GM21515 (cell line): ENCODE measurements at regions not wholly inside any gene's neighbourhood (a gene's known extent, or its start where the extent isn't known, plus 50 kb on each side); places are given as distances from the start of the nearest gene placed in this dataset.

Source experiments
- ATAC-seq: cut with Tn5 transposase; IDR thresholded peaks from one replicate; pipeline ENCODE4 v1.9.1; 2021; ENCODE audit not compliant: unreplicated experiment

DNA sequence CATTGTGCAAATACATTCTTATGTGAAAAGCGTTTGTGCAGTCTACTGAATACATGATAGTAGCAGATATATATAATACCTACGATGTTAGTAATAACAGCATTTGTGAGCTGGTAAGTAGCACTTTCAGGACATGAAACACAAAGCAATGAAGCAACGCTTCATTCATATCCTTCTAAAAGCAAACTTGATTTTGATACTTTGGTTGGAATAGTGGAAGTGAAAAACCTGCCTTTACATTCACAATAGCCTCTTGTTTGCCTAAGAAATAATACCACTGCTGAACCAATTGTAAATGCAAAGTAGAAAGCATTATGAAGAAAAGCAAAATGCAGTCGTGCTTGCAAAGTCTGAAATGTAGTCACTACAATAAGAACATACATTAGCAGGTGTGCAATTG, 926.3 kb downstream of the FSTL5 start:
- ATAC-seq = no peak

DNA sequence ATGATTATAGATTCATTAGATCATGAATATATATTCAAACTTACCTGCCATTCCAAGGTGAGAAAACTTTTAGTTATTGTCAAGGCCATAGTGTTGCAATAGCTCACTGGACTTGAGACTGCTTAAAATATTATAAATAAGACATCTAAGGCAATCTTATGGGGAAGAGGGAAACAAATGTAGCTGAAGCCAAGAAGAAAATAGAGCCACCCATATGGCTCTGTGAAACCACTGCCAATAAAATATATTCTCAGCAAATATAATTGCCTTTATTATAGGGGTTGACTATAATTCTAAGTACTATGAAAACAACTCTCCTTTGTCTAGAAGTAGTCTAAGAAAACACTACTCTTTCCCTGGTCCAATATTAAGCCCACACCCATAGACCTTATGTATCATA, 938.5 kb downstream of the FSTL5 start:
- ATAC-seq = no peak

DNA sequence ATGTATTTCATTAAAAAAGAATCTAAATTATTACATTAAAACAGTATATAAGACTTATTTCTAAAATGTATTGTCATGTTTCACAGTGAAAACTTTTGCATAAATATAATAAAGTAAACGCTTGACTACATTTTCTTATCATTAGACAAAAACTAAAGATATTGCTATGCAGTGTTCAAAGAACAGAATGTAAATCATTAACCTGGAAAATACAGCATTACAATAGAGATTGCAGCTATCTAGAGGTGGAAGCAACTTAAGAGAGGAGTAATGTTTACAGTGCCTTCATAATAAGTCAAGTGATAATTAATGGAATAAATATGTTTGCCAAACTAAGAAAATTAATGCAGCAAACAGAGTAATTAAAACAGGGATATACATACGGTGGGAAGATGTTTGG, 940.9 kb downstream of the FSTL5 start:
- ATAC-seq = no peak

DNA sequence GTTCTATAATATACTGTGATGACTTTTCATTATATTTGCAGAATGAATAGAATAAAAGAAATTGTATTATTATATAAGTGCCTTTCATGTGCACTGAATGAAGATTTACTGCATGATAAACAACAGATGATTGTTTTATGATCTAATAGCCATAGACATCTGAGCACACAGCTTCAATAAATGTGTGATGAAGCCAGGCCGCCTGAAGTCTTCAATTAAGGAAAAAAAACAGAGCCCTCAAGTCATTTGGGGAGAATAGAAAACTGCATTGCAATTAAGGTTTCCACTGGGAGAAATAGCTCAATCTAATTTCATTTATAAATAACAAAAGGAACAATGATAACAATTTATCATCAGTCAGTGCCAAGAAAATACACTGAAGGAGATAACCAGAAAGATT, 955.2 kb downstream of the FSTL5 start:
- ATAC-seq = no peak

DNA sequence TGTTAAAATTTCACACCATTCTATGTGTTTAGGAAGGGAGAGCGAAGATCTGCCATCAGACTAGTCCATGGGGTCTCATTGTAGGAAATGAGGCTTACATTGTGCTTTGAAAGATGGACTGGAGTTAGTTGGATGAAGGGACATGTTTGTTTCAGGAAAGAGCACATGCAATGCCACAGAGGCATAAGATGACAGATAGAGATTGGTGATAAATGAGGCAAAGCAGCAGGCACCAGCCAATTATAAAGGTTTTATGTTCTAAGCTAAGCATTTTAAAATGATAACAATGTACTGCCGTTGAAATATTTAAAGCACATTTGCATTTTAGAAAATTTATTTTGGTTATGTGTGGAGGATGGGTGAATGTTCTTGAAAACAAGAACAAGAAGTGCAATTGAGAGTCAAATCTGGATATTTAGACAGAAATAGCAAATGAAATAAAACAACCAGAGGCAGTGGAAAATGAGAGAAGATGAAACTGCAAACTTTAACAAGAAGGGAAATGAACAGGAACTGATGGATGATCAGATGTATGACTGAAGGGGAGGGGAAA, 957.2 kb downstream of the FSTL5 start:
- ATAC-seq = no peak

DNA sequence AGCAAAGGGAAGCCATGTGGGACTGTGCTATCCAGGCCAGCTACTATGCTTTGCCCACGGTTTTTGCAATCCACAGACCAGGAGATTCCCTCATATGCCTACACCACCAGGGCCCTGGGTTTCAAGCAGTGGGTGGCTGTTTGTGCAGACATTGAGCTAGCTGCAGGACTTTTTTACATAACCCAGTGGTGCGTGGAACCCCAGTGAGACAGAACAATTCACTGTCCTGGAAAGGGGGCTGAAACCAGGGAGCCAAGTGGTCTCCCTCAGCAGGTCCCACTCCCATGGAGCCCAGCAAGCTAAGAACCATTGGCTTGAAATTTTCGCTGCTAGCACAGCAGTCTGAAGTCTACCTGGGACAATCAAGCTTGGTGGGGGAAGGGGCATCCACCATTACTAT, 959.9 kb downstream of the FSTL5 start:
- no peak for ATAC-seq

DNA sequence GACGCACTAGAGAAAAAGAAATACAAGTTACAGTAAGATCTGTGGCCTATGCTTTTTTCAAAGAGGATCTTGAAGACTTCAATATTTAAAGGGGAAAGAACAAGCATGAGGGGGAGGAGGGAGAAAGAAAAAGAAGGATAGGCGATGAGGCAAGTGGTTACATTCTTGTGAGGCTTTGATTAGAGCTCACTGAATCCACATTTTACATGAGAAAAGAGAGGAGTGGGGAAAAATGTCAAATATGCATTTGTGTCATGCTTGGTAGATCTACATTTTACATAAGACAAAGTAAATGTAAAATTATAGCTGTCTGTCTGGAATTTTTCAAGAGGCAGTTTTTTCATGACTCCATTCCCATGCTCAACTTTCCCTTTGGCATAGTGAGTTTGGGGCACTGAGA, 965.9 kb downstream of the FSTL5 start:
- ATAC-seq = no peak

DNA sequence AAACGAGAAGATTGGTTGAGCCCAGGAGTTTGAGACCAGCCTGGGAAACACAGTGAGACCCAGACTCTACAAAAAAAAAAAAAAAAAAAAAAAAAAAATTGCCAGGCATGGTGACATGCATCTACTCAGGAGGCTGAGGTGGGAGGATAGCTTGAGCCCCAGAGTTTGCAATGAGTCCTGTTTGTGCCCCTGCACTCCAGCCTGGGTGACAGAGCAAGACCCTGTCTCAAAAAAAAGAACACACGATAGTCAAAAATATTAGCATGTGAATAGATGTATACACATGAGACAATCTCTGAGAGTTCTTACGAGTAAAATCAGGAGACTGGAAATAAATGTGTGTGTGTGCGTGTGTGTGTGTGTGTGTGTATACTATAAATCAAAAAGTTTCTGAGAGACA, 966.3 kb downstream of the FSTL5 start:
- ATAC-seq = no peak

DNA sequence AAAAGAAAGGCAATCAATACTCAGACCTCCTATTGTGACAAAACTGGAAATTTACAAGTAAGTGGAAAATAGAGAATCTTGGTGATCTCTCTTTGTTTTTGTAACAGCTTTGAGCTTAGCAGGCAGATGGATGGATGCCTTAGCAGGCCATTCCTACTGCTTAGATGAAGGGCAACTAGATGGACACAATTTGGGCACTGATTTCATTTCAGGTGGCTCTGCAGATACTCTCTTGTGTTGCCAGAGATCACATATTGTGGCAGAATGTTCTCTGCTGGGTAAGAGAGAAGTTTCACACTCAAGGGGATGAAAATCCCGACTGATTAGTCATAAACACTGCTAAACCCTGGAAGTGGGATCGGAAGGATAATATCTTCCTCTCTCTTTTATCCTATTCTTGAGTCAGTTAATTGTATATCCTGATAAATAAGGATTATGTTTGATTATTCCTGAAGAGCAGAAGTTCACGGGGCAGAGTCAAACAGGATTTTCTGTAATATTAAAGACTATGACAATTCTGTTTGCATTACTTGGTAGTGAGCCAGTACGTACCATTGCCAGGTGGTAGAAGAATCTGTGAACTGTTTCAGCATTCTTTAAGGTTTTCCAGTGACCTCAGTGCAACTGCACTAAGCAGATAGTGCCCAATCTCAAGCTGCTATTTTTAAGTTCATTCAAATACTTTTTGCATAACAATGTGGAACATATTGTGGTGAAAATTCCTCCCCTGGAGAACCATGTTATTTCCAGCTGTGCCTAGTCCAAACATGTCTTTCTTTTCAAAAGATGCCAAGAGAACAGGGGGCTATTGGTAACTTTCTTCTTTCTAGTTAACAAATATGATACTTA, 974.3 kb downstream of the FSTL5 start:
- ATAC-seq = no peak

DNA sequence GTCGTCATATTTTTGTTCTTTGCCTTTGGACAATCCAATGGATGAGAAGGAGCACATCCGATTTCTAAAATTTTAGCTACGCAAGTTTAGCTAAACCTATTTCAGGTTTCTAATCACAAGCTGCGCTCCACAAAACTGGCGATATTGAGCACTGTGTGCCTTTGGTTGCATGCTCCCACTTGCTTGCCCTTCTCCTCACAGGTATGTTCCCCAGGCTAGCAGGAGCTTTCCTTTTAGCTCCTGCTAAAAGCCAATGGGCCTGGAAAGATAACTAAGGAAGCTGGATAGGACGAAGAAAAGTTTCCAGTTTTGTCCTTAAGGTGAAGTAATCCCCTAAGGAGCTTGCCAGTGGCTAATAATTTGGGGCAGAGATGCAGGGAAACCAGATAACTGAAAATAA, 975.2 kb downstream of the FSTL5 start:
- no peak for ATAC-seq

DNA sequence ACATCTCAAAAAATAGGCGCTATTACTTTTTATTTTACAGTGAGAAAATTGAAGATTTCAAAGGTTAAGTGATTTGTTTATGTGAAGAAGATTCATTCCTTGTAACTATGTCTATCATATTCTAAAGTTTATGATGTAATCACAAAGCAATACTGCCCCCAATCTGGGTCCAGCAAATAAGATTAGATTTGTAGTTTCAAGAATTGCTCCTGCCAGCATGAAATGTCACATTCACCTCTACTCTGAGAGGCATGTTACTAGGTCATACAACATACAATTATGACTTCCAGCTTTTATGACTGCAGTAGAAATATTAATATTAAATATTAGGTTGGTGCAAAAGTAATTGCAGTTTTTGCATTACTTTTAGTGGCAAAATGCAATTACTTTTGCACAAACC, 976.2 kb downstream of the FSTL5 start:
- ATAC-seq = no peak

DNA sequence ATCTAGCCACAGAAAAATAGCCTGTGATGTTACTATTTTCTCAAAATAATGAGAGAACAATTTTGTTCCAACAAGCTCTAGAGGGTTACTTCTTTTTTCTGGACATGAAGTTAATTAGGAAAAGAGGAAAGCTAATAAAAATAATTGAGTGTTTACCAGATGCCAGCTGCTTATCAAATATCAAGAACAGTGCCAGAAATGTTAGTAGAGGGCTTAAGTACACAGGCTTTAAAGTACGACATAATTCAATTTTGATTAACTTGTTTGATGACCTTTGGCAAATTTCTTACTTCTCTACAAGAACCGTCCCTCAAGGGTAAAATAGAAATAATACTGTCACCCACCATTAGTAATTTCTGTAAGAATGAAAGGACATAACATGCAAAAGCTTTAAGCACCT, 977.0 kb downstream of the FSTL5 start:
- no peak for ATAC-seq

DNA sequence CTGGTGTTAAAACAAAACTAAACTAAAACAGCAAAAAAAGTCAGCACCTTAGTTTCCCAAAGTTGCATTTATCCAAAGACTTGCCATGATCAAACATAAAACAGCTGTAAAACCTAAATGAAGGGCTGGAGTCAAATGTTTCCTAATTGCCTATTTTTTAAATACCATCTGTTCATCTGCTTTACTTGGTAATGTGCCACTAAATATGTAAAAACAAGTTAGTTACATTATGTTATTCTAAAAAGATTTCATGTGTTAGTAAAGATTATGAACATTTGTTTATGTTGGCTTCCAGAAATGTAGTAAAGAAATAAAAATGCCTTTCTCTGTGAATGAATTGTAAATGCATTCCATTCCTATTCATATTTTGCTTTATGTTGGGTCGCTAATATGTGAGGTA, 977.8 kb downstream of the FSTL5 start:
- no peak for ATAC-seq

DNA sequence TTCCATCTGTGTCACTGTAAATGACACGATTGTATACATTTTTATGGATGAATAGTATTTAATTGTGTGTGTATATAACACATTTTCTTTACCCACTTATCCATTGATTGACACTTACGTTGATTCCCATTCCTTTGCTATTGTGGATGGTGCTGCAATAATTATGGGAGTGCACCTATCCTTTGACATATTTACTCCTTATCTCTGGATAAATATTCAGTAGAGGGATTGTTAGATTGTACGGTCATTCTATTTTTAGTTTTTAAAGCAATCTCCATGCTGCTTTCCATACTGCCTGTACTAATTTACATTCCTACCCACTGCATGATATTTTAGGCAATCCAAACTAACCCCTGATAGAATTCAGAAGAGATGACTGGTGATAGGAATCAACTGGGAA, 980.1 kb downstream of the FSTL5 start:
- ATAC-seq = no peak

DNA sequence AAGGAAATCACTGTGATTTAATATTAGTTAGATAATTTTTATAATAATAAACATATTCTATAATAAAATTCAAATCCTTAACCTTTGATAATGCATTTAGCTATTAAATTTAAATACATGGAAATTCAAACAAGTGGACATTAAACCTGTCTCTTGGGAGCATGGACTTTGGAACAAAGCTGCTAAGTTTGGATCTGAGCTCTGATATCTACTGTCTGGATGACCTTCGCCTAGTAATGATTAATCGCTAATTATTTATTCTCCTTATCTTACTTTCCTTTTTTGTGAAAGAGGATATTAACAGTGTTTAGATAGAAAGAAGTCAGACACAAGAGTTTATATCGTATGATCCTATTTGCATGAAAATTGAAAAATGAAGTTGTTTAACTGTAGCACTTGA, 980.9 kb downstream of the FSTL5 start:
- ATAC-seq = no peak

DNA sequence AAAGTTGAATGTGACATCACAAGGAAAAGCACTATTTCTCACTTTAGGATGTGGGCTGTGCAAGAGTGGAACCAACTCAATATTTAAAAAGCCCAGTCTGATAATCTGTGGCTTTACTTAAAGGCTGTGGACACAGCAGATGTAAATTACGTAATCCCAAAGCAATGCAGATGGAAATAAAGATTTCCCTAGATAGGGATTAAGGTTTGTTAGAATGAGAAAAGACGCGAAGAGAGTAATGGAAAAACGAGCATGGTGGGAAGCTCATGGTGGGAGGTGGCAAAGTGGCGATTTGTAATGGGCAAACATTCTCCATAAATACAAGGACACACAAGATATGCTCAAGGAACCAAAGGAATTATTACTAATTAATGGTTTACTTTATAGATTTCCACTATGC, 985.5 kb downstream of the FSTL5 start:
- ATAC-seq = no peak

DNA sequence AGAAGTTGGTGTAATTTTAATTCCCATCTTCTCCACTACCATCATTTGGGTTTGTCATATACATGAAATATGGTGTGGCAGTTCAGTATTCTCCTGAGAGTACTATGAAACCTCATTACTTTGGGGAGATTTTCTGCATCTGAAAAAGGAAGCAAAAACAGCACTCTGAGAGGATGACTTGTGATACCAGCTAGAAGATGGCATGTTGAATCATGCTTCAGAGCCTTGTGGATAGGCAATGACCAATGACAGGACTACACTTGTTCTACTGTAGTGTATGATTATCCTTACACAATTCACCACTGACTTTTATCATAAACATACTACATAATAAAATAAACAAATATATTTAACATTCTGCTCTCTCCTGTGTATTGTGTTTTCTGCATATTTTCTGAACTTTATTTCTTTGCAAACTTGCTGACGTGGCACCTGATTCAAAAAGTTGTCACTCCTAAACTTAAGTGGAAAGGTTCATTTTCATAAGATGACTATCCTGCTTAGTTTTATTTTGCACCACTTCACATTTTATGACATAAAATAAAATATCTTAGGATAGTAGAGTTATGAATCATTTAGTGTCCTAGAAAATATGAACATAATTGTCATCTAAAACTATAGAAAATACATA, 991.3 kb downstream of the FSTL5 start:
- no peak for ATAC-seq

DNA sequence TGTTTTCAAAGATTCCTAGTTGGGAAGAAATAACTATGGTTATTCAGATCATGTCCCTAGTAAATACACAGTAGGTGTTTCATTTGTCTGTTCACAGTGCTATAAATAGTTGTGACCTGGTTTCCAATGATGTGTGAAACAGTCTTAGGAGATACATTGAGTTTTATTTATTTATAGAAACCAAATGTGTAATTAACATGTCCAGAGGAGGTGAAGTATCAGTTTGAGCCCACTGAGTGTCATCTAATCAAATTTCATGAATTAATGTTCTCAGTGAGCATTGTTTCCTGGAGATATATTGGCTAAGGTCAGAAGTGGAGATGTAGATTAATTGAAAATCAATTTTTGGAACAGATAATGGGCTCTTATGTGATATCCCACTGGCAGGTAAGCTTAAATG, 996.3 kb downstream of the FSTL5 start:
- ATAC-seq = no peak

DNA sequence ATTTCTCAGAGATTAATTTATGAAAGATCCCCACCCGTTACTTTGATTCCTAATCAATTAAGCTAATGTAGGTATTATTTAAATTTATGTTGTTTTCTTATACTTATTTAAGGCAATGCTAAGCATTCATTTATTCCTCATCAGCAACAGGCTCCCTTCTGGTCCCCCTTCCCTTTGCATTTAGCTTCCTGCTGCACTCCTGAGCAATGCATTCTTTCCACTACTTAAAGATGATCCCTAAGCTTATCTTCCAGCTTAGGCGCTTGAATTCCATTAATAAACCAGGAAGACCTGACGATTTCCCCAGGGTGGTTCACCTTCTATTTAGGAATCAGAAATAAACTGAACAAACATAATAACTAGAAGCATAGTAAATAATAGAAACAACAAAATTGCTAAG, 1003.1 kb downstream of the FSTL5 start:
- ATAC-seq = no peak

DNA sequence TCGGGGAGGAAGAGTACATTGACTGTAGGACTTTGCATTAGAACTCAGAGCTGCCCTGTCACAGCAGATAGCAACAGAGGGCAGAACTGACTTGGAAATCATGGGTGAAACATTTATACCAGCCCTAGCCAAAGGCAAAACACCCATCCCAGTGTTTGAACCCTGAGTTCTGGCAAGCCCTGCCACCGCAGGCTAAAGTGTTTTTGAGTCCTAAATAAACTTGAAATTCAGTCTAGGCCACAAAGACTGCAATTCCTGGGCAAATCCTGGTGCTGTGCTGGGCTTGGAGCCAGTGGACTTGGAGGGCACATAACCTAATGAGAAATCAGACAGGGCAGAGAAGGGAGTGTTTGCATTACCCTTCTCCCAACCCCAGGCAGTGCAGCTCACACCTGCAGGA, 1015.7 kb downstream of the FSTL5 start:
- ATAC-seq = no peak

DNA sequence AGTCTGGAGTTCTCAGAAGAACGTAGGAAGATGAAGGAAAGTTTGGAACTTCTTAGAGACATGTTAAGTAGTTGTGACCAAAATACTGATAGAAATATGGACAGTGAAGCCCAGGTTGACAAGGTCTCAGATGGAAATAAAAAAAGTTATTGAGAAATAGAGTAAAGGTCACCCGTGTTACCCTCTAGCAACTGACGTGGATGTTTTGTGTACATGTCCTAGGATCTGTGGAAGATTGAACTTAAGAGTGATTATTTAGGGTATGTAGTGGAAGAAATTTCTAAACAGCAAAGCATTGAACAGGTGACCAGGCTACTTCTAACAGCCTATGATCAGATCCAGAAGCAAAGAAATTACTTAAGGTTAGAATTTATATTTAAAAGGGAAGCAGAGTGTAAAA, 1020.4 kb downstream of the FSTL5 start:
- no peak for ATAC-seq

DNA sequence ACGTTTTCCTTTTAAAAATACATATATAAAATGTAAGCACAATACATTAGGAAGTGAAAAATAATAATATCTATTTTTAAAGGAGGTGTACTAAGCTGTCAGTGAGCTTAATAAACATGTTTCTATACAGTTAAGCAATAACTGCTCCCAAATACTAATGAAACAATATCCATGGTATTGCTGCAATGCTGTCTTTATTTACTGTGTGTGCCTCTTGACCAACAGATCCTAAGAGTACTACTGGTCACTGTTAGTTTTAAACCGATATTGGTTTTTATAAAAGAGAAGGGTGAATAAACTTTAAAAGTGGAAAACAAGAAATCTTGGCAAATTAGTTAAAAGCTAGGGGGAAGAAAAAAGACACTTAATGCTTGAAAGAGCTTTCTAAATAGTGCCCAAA, 1029.0 kb downstream of the FSTL5 start:
- ATAC-seq = no peak
